Memory B cell (primary cell): ENCODE measurements at regions not wholly inside any gene's neighbourhood (a gene's known extent, or its start where the extent isn't known, plus 50 kb on each side); places are given as distances from the start of the nearest gene placed in this dataset.

Experiments used
- ATAC-seq: fragments of 150-1000 bp; cut with Tn5 transposase; 2 replicates; pipeline ENCODE4 v1.10.0; 2021; ENCODE audit warnings: low read depth, mild to moderate bottlenecking, moderate library complexity
- DNase-seq, 2 donors: peaks; one replicate each; pipeline ENCODE4 v3.0.0; 2022; ENCODE audit warnings: low spot score in 2 of 2
- H3K27ac Mint-ChIP-seq: one replicate; pipeline ENCODE4 v1.8.0; 2022; ENCODE audit warnings: mild to moderate bottlenecking, moderate library complexity, mixed read lengths
- H3K27me3 Mint-ChIP-seq: one replicate; pipeline ENCODE4 v1.8.0; 2022; ENCODE audit warnings: mixed read lengths
- H3K36me3 Mint-ChIP-seq: one replicate; pipeline ENCODE4 v1.8.0; 2022; ENCODE audit warnings: mild to moderate bottlenecking, mixed read lengths
- H3K4me1 Mint-ChIP-seq: one replicate; pipeline ENCODE4 v1.8.0; 2022; ENCODE audit warnings: mixed read lengths
- H3K4me3 Mint-ChIP-seq: one replicate; pipeline ENCODE4 v1.8.0; 2022; ENCODE audit warnings: mild to moderate bottlenecking, moderate library complexity, mixed read lengths
- H3K9me3 Mint-ChIP-seq: one replicate; pipeline ENCODE4 v1.8.0; 2022; ENCODE audit warnings: mixed read lengths

GRCh38 chr12:127214186-127214585 is 1052.8 kb upstream of the TMEM132C start:
- no peaks in the 10 kb centered on the region for H3K27me3 Mint-ChIP-seq
- H3K4me1 Mint-ChIP-seq: no peaks in the 10 kb centered on the region
- no peak overlapping the region for H3K4me3 Mint-ChIP-seq
- H3K27ac Mint-ChIP-seq: no peak overlapping the region
- ATAC-seq (no peak), DNase-seq (no peak)
- H3K9me3 Mint-ChIP-seq: peaks cover 1% of the 10 kb centered on the region
- H3K36me3 Mint-ChIP-seq: no peaks in the 10 kb centered on the region

DNA sequence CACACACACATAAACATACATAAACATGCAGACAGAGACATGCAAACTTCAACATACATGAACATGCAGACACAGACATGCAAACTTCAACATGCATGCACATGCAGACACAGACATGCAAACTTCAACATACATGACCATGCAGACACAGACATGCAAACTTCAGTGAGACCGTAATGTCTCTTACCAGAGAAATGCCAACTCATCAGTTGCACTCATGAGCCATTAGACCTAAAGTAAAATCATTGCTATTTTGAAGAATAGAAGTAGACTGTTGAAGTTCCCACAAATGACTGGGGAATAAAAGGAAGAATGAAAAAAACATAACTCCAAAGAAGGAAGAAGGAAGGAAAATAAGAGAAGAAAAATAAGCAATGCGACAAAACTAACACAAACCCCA is 1044.0 kb upstream of the TMEM132C start:
- DNase-seq (no peak), ATAC-seq (no peak)
- no peak overlapping the region for H3K4me3 Mint-ChIP-seq
- no peaks in the 10 kb centered on the region for H3K36me3 Mint-ChIP-seq
- H3K9me3 Mint-ChIP-seq: no peaks in the 10 kb centered on the region
- no peak overlapping the region for H3K27ac Mint-ChIP-seq
- H3K4me1 Mint-ChIP-seq: no peaks in the 10 kb centered on the region
- no peaks in the 10 kb centered on the region for H3K27me3 Mint-ChIP-seq

DNA sequence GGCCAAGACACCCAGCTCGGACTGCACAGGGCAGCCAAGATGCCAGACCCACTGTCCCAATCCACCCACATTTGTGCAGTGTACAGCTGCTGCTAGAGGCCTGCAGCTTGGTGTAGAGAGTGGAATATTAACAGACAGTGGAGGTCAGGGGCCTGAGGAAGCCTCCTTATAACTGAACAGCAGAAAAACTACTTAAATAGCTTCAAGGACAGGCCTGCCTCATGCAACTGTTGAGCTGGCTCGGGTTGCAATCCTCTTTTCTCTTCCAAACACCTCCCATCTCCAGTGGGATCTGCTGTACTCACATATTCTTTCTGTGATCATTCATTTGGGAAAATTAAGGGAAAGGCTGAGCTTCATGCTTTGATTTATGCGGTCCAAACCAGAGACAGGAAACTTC is 1043.2 kb upstream of the TMEM132C start:
- Mint-ChIP-seq H3K27me3 (no peaks in the 10 kb centered on the region), H3K4me1 (no peaks in the 10 kb centered on the region), H3K27ac (no peak overlapping the region), H3K4me3 (no peak overlapping the region), H3K9me3 (no peaks in the 10 kb centered on the region), H3K36me3 (no peaks in the 10 kb centered on the region)
- DNase-seq: no peak
- no peak for ATAC-seq

GRCh38 chr12:127230843-127231260 is 1036.1 kb upstream of the TMEM132C start:
- no peaks in the 10 kb centered on the region for H3K9me3 Mint-ChIP-seq
- H3K27me3 Mint-ChIP-seq: no peaks in the 10 kb centered on the region
- no peak for DNase-seq
- H3K4me3 Mint-ChIP-seq: no peak overlapping the region
- no peak for ATAC-seq
- H3K36me3 Mint-ChIP-seq: no peaks in the 10 kb centered on the region
- no peaks in the 10 kb centered on the region for H3K4me1 Mint-ChIP-seq
- H3K27ac Mint-ChIP-seq: no peak overlapping the region

- Mint-ChIP-seq H3K4me1 (no peaks in the 10 kb centered on the region), H3K27me3 (no peaks in the 10 kb centered on the region), H3K9me3 (no peaks in the 10 kb centered on the region), H3K36me3 (no peaks in the 10 kb centered on the region), H3K27ac (no peak overlapping the region), H3K4me3 (no peak overlapping the region)
- DNase-seq (no peak), ATAC-seq (no peak)
These were observed 1035.6 kb upstream of the TMEM132C start for GRCh38 chr12:127231371-127231770.

- H3K27me3 Mint-ChIP-seq: no peaks in the 10 kb centered on the region
- no peaks in the 10 kb centered on the region for H3K9me3 Mint-ChIP-seq
- H3K4me3 Mint-ChIP-seq: no peak overlapping the region
- no peaks in the 10 kb centered on the region for H3K4me1 Mint-ChIP-seq
- ATAC-seq (no peak), DNase-seq (no peak)
- H3K36me3 Mint-ChIP-seq: no peaks in the 10 kb centered on the region
- H3K27ac Mint-ChIP-seq: no peak overlapping the region
These were observed 1034.0 kb upstream of the TMEM132C start for GRCh38 chr12:127233016-127233415.

- Mint-ChIP-seq H3K4me3 (no peak overlapping the region), H3K27me3 (peaks cover 1% of the 10 kb centered on the region), H3K36me3 (no peaks in the 10 kb centered on the region), H3K27ac (no peak overlapping the region), H3K4me1 (no peaks in the 10 kb centered on the region), H3K9me3 (no peaks in the 10 kb centered on the region)
- DNase-seq (no peak), ATAC-seq (no peak)
These were observed 1031.2 kb upstream of the TMEM132C start for GRCh38 chr12:127235761-127236160.

DNA sequence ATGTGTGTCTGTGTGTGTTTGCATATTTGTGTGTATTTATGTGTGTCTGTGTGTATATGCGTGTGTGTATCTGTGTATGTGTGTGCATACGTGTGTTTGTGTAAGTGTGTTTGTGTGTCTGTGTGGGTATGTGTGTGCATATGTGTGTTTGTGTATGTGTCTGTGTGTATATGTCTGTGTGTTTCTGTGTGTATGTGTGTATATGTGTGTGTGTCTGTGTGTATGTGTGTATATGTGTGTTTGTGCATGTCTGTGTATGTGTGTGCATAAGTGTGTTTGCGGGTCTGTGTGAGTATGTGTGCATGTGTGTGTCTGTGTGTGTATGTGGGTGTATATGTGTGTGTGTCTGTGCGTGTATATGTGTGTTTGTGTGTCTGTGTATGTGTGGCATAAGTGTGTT is 1030.5 kb upstream of the TMEM132C start:
- Mint-ChIP-seq H3K9me3 (no peaks in the 10 kb centered on the region), H3K4me1 (no peaks in the 10 kb centered on the region), H3K27me3 (peaks cover 1% of the 10 kb centered on the region), H3K36me3 (no peaks in the 10 kb centered on the region), H3K27ac (no peak overlapping the region), H3K4me3 (no peak overlapping the region)
- DNase-seq (no peak), ATAC-seq (no peak)

- no peak overlapping the region for H3K27ac Mint-ChIP-seq
- no peaks in the 10 kb centered on the region for H3K4me1 Mint-ChIP-seq
- no peak overlapping the region for H3K4me3 Mint-ChIP-seq
- no peaks in the 10 kb centered on the region for H3K36me3 Mint-ChIP-seq
- ATAC-seq (no peak), DNase-seq (no peak)
- no peaks in the 10 kb centered on the region for H3K9me3 Mint-ChIP-seq
- H3K27me3 Mint-ChIP-seq: peaks cover 1% of the 10 kb centered on the region
These were observed 1029.8 kb upstream of the TMEM132C start for GRCh38 chr12:127237151-127237550.

GRCh38 chr12:127238107-127238506 is 1028.9 kb upstream of the TMEM132C start:
- H3K27ac Mint-ChIP-seq: no peak overlapping the region
- H3K36me3 Mint-ChIP-seq: no peaks in the 10 kb centered on the region
- no peak overlapping the region for H3K4me3 Mint-ChIP-seq
- peaks cover 1% of the 10 kb centered on the region for H3K27me3 Mint-ChIP-seq
- ATAC-seq: no peak
- DNase-seq: no peak
- H3K9me3 Mint-ChIP-seq: no peaks in the 10 kb centered on the region
- no peaks in the 10 kb centered on the region for H3K4me1 Mint-ChIP-seq

GRCh38 chr12:127239781-127240180 is 1027.2 kb upstream of the TMEM132C start:
- Mint-ChIP-seq H3K36me3 (no peaks in the 10 kb centered on the region), H3K4me3 (no peak overlapping the region)
- ATAC-seq: no peak

GRCh38 chr12:127240249-127240929 is 1026.6 kb upstream of the TMEM132C start:
- H3K27ac Mint-ChIP-seq: no peak overlapping the region
- no peaks in the 10 kb centered on the region for H3K36me3 Mint-ChIP-seq
- no peak overlapping the region for H3K4me3 Mint-ChIP-seq
- no peak for ATAC-seq
- H3K4me1 Mint-ChIP-seq: no peaks in the 10 kb centered on the region
- no peak for DNase-seq
- peaks cover 2% of the 10 kb centered on the region for H3K9me3 Mint-ChIP-seq
- peaks cover 1% of the 10 kb centered on the region for H3K27me3 Mint-ChIP-seq

More at GRCh38 chr12:127239781-127240180, 1027.2 kb upstream of the TMEM132C start:
- Mint-ChIP-seq H3K9me3 (peaks cover 2% of the 10 kb centered on the region), H3K4me1 (no peaks in the 10 kb centered on the region), H3K27me3 (peaks cover 1% of the 10 kb centered on the region), H3K27ac (no peak overlapping the region)
- no peak for DNase-seq

DNA sequence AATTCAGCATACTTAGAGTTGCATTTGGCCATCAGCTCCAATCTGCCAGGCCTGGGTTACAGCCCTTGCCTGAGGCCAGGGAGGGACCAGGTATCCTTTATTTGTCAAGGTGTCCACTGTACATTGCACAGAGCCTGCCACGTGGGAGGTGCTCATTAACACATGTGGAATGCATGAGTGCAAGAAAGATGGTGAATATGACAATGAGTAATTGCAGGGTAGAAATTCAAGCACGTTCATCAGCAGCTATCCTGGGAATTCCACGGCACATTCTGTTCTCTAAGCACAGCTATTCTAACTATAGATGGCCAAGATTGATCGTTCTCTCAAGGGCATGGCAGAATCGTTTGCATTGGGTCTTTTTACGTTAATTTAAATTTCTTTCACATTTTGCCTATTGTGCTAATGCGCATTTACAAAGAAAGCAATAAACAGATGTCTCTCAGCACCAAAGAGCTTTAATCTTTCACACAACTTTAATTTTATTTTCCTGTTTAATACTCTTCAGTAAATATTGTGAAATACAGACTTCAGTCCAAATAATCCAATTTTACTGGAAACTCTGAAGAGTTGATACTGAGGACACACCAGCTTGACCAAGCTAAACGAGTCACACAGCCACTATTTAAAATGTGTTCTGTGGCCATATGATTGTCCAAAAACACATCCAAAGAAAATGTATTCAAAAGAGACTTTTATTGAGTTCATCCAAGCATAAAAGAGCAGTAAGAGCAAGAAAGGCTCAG is 1025.7 kb upstream of the TMEM132C start:
- ATAC-seq: no peak
- H3K27ac Mint-ChIP-seq: no peak overlapping the region
- H3K4me1 Mint-ChIP-seq: no peaks in the 10 kb centered on the region
- DNase-seq: no peak
- no peaks in the 10 kb centered on the region for H3K36me3 Mint-ChIP-seq
- H3K4me3 Mint-ChIP-seq: no peak overlapping the region
- H3K9me3 Mint-ChIP-seq: peaks cover 2% of the 10 kb centered on the region
- H3K27me3 Mint-ChIP-seq: peaks cover 1% of the 10 kb centered on the region

DNA sequence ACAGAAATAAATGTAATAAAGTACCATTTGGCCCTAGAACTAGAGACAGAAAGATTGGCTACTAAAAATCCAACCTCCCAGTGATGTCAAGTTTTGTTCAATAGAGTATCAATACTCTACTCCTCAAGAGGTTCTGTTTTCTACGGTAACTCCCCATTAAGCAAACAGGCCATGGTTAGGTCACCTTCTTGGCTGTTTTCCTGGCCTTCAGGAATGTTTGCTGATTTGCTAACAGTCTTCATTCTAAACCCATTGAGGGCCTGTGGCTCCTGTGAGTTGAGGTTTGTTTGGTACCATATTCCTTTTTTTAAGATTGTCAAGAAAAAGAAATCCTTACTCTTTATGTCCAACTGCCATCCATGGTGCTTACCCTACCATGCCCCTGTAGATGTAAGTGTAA is 1022.0 kb upstream of the TMEM132C start:
- DNase-seq (no peak), ATAC-seq (no peak)
- Mint-ChIP-seq H3K9me3 (peaks cover 2% of the 10 kb centered on the region), H3K27ac (no peak overlapping the region), H3K4me1 (no peaks in the 10 kb centered on the region), H3K27me3 (peaks cover under 1% of the 10 kb centered on the region), H3K4me3 (no peak overlapping the region), H3K36me3 (no peaks in the 10 kb centered on the region)

DNA sequence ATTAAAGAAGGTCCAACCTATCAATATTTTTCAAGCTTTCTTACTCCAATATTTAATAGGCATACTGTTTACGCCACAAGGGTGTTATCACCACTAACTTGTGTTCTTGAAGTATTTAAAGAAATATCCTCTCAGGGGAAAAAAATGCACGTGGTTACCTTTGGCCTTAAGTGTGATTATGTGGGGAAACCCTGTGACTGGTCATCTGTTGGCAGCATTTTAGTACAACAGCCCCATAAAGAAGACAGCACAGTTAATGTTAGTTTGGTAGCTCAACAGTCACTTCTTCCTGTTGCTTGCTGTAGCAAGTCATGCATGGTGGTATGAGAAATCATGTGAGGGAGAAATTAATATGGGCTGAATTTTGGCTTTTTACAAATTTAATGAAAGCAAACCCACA is 1021.5 kb upstream of the TMEM132C start:
- Mint-ChIP-seq H3K27me3 (no peaks in the 10 kb centered on the region), H3K36me3 (no peaks in the 10 kb centered on the region), H3K4me1 (no peaks in the 10 kb centered on the region), H3K9me3 (peaks cover 2% of the 10 kb centered on the region), H3K4me3 (no peak overlapping the region), H3K27ac (no peak overlapping the region)
- DNase-seq (no peak), ATAC-seq (no peak)
